ENCODE measurements at regions not wholly inside any gene's neighbourhood (a gene's known extent, or its start where the extent isn't known, plus 50 kb on each side); places are given as distances from the start of the nearest gene placed in this dataset.

- Histone ChIP-seq H3K27ac (ENCODE audit: low read depth, low read length) (no peak overlapping the region), H3K36me3 (ENCODE audit: insufficient read depth, low read length) (no peaks in the 10 kb centered on the region), H3K27me3 (ENCODE audit: insufficient read depth, low read length) (no peaks in the 10 kb centered on the region), H3K9ac (ENCODE audit: low read depth, low read length) (no peak overlapping the region), H3K4me1 (ENCODE audit: insufficient read depth, low read length) (peaks cover 4% of the 10 kb centered on the region; the same call in 1 of the 2 replicates), H3K4me3 (ENCODE audit: low read length) (no peak overlapping the region), H3K9me3 (ENCODE audit: insufficient read depth, low read depth, low read length) (no peaks in the 10 kb centered on the region)
- WGBS, result 92% methylated on average over 29 of the region's 29 CpGs
Observed at GRCh38 chr4:1565598-1566295, 118.4 kb downstream of the FAM53A start.

GRCh38 chr4:1564535-1565375, 119.4 kb downstream of the FAM53A start:
- Histone ChIP-seq H3K36me3 (ENCODE audit: insufficient read depth, low read length) (no peaks in the 10 kb centered on the region), H3K4me1 (ENCODE audit: insufficient read depth, low read length) (peaks cover 4% of the 10 kb centered on the region; the same call in 1 of the 2 replicates), H3K9ac (ENCODE audit: low read depth, low read length) (no peak overlapping the region), H3K4me3 (ENCODE audit: low read length) (no peak overlapping the region), H3K27me3 (ENCODE audit: insufficient read depth, low read length) (no peaks in the 10 kb centered on the region), H3K9me3 (ENCODE audit: insufficient read depth, low read depth, low read length) (no peaks in the 10 kb centered on the region), H3K27ac (ENCODE audit: low read depth, low read length) (no peak overlapping the region)
- 87% methylated on average over 21 of the region's 21 CpGs for WGBS

GRCh38 chr4:1563768-1564485, 120.2 kb downstream of the FAM53A start:
- Histone ChIP-seq H3K9ac (ENCODE audit: low read depth, low read length) (no peak overlapping the region), H3K4me1 (ENCODE audit: insufficient read depth, low read length) (peaks cover 4% of the 10 kb centered on the region; the same call in 1 of the 2 replicates), H3K36me3 (ENCODE audit: insufficient read depth, low read length) (no peaks in the 10 kb centered on the region), H3K27me3 (ENCODE audit: insufficient read depth, low read length) (no peaks in the 10 kb centered on the region; the same call in 1 of the 2 replicates), H3K4me3 (ENCODE audit: low read length) (no peak overlapping the region), H3K9me3 (ENCODE audit: insufficient read depth, low read depth, low read length) (no peaks in the 10 kb centered on the region), H3K27ac (ENCODE audit: low read depth, low read length) (no peak overlapping the region)
- WGBS, result 90% methylated on average over 20 of the region's 20 CpGs

GRCh38 chr4:1563241-1563640, 120.9 kb downstream of the FAM53A start:
- WGBS, result 75% methylated on average over 7 of the region's 9 CpGs
- Histone ChIP-seq H3K9ac (ENCODE audit: low read depth, low read length) (no peak overlapping the region), H3K4me3 (ENCODE audit: low read length) (no peak overlapping the region), H3K36me3 (ENCODE audit: insufficient read depth, low read length) (no peaks in the 10 kb centered on the region), H3K9me3 (ENCODE audit: insufficient read depth, low read depth, low read length) (no peaks in the 10 kb centered on the region), H3K27ac (ENCODE audit: low read depth, low read length) (no peak overlapping the region), H3K4me1 (ENCODE audit: insufficient read depth, low read length) (peaks cover 4% of the 10 kb centered on the region; the same call in 1 of the 2 replicates), H3K27me3 (ENCODE audit: insufficient read depth, low read length) (no peaks in the 10 kb centered on the region; the same call in 1 of the 2 replicates)

GRCh38 chr4:1562771-1563170, 121.3 kb downstream of the FAM53A start:
- Histone ChIP-seq H3K9ac (ENCODE audit: low read depth, low read length) (no peak overlapping the region), H3K4me1 (ENCODE audit: insufficient read depth, low read length) (peaks cover 4% of the 10 kb centered on the region; the same call in 1 of the 2 replicates), H3K4me3 (ENCODE audit: low read length) (no peak overlapping the region), H3K36me3 (ENCODE audit: insufficient read depth, low read length) (no peaks in the 10 kb centered on the region), H3K27me3 (ENCODE audit: insufficient read depth, low read length) (no peaks in the 10 kb centered on the region; the same call in 1 of the 2 replicates), H3K9me3 (ENCODE audit: insufficient read depth, low read depth, low read length) (no peaks in the 10 kb centered on the region), H3K27ac (ENCODE audit: low read depth, low read length) (no peak overlapping the region)
- WGBS, result 94% methylated on average over 12 of the region's 12 CpGs

GRCh38 chr4:1562371-1562770, 121.7 kb downstream of the FAM53A start:
- Histone ChIP-seq H3K27ac (ENCODE audit: low read depth, low read length) (no peak overlapping the region), H3K9me3 (ENCODE audit: insufficient read depth, low read depth, low read length) (no peaks in the 10 kb centered on the region), H3K4me3 (ENCODE audit: low read length) (no peak overlapping the region), H3K27me3 (ENCODE audit: insufficient read depth, low read length) (no peaks in the 10 kb centered on the region; the same call in 1 of the 2 replicates), H3K36me3 (ENCODE audit: insufficient read depth, low read length) (no peaks in the 10 kb centered on the region), H3K9ac (ENCODE audit: low read depth, low read length) (no peak overlapping the region), H3K4me1 (ENCODE audit: insufficient read depth, low read length) (peaks cover 4% of the 10 kb centered on the region; the same call in 1 of the 2 replicates)
- 98% methylated on average over 19 of the region's 19 CpGs for WGBS

- Histone ChIP-seq H3K27ac (ENCODE audit: low read depth, low read length) (no peak overlapping the region), H3K27me3 (ENCODE audit: insufficient read depth, low read length) (no peaks in the 10 kb centered on the region; the same call in 1 of the 2 replicates), H3K4me3 (ENCODE audit: low read length) (no peak overlapping the region), H3K9me3 (ENCODE audit: insufficient read depth, low read depth, low read length) (no peaks in the 10 kb centered on the region), H3K4me1 (ENCODE audit: insufficient read depth, low read length) (no peaks in the 10 kb centered on the region), H3K36me3 (ENCODE audit: insufficient read depth, low read length) (no peaks in the 10 kb centered on the region), H3K9ac (ENCODE audit: low read depth, low read length) (no peak overlapping the region)
- WGBS, result 94% methylated on average over 26 of the region's 26 CpGs
Observed at GRCh38 chr4:1561286-1561990, 122.7 kb downstream of the FAM53A start.

- no peaks in the 10 kb centered on the region for H3K36me3 ChIP-seq (ENCODE audit: insufficient read depth, low read length)
- no peaks in the 10 kb centered on the region for H3K9me3 ChIP-seq (ENCODE audit: insufficient read depth, low read depth, low read length)
- H3K4me3 ChIP-seq (ENCODE audit: low read length), result no peak overlapping the region
- peaks cover 2% of the 10 kb centered on the region; the same call in 1 of the 2 replicates for H3K27me3 ChIP-seq (ENCODE audit: insufficient read depth, low read length)
- H3K9ac ChIP-seq (ENCODE audit: low read depth, low read length), result no peak overlapping the region
- no peak overlapping the region for H3K27ac ChIP-seq (ENCODE audit: low read depth, low read length)
- no peaks in the 10 kb centered on the region for H3K4me1 ChIP-seq (ENCODE audit: insufficient read depth, low read length)
- 93% methylated on average over 40 of the region's 40 CpGs for WGBS
Observed at GRCh38 chr4:1559896-1560650, 124.0 kb downstream of the FAM53A start.

GRCh38 chr4:1558205-1558604, 125.9 kb downstream of the FAM53A start:
- H3K27me3 ChIP-seq (ENCODE audit: insufficient read depth, low read length), result peaks cover 2% of the 10 kb centered on the region; the same call in 1 of the 2 replicates
- no peaks in the 10 kb centered on the region for H3K4me1 ChIP-seq (ENCODE audit: insufficient read depth, low read length)
- H3K36me3 ChIP-seq (ENCODE audit: insufficient read depth, low read length), result no peaks in the 10 kb centered on the region
- WGBS, result 83% methylated on average over 10 of the region's 10 CpGs
- no peak overlapping the region for H3K9ac ChIP-seq (ENCODE audit: low read depth, low read length)
- H3K9me3 ChIP-seq (ENCODE audit: insufficient read depth, low read depth, low read length), result no peaks in the 10 kb centered on the region
- no peak overlapping the region for H3K27ac ChIP-seq (ENCODE audit: low read depth, low read length)
- H3K4me3 ChIP-seq (ENCODE audit: low read length), result no peak overlapping the region

- Histone ChIP-seq H3K4me3 (ENCODE audit: low read length) (no peak overlapping the region), H3K4me1 (ENCODE audit: insufficient read depth, low read length) (no peaks in the 10 kb centered on the region), H3K36me3 (ENCODE audit: insufficient read depth, low read length) (no peaks in the 10 kb centered on the region), H3K27ac (ENCODE audit: low read depth, low read length) (no peak overlapping the region), H3K27me3 (ENCODE audit: insufficient read depth, low read length) (peaks cover 2% of the 10 kb centered on the region; the same call in 1 of the 2 replicates), H3K9ac (ENCODE audit: low read depth, low read length) (no peak overlapping the region), H3K9me3 (ENCODE audit: insufficient read depth, low read depth, low read length) (no peaks in the 10 kb centered on the region)
- 92% methylated on average over 13 of the region's 13 CpGs for WGBS
Observed at GRCh38 chr4:1557221-1557597, 126.9 kb downstream of the FAM53A start.

Measured in HUES64 (cell line).